NCI-H1694 treated with DMSO at 0.1 percent for 48 hours (cell line): ENCODE measurements at regions not wholly inside any gene's neighbourhood (a gene's known extent, or its start where the extent isn't known, plus 50 kb on each side); places are given as distances from the start of the nearest gene placed in this dataset.
"Not testable (repeated sequence)": the region's sequence is repeated elsewhere in the genome, so short reads cannot be mapped to it uniquely, and the experiment has no call there.

Experiments
- DNase-seq: peaks from one replicate; lab custom pipeline; 2025; lab: John Stamatoyannopoulos, UW

GRCh38 chr18:44543387-44543786 is 137.3 kb upstream of the SETBP1 start:
- no peak for DNase-seq

GRCh38 chr18:44545359-44545985 is 135.2 kb upstream of the SETBP1 start:
- no peak for DNase-seq

GRCh38 chr18:44546954-44547353 is 133.7 kb upstream of the SETBP1 start:
- no peak for DNase-seq

GRCh38 chr18:44548291-44549221 is 132.1 kb upstream of the SETBP1 start:
- no peak for DNase-seq

- DNase-seq: no peak
Measured at GRCh38 chr18:44552706-44553105, 128.0 kb upstream of the SETBP1 start.

- no peak for DNase-seq
Measured at GRCh38 chr18:44556296-44556695, 124.4 kb upstream of the SETBP1 start.

- no peak for DNase-seq
Measured at GRCh38 chr18:44557616-44558151, 123.0 kb upstream of the SETBP1 start.

- no peak for DNase-seq
Measured at GRCh38 chr18:44558767-44559166, 121.9 kb upstream of the SETBP1 start.

- no peak for DNase-seq
Measured at GRCh38 chr18:44562986-44563385, 117.7 kb upstream of the SETBP1 start.

GRCh38 chr18:44564922-44565321 is 115.8 kb upstream of the SETBP1 start:
- DNase-seq: no peak

GRCh38 chr18:44568342-44568741 is 112.3 kb upstream of the SETBP1 start:
- no peak for DNase-seq

- no peak for DNase-seq
Measured at GRCh38 chr18:44568986-44569385, 111.7 kb upstream of the SETBP1 start.

- DNase-seq: no peak
Measured at GRCh38 chr18:44569391-44570055, 111.2 kb upstream of the SETBP1 start.

- no peak for DNase-seq
Measured at GRCh38 chr18:44579028-44579702, 101.5 kb upstream of the SETBP1 start.

GRCh38 chr18:44579745-44580144 is 100.9 kb upstream of the SETBP1 start:
- no peak for DNase-seq

- DNase-seq: no peak
Measured at GRCh38 chr18:44580159-44580558, 100.5 kb upstream of the SETBP1 start.

GRCh38 chr18:44580782-44581181 is 99.9 kb upstream of the SETBP1 start:
- DNase-seq: not testable (repeated sequence)

- DNase-seq: no peak
Measured at GRCh38 chr18:44582456-44582855, 98.2 kb upstream of the SETBP1 start.

- DNase-seq: no peak
Measured at GRCh38 chr18:44584900-44585299, 95.8 kb upstream of the SETBP1 start.

- DNase-seq: no peak
Measured at GRCh38 chr18:44586782-44587524, 93.7 kb upstream of the SETBP1 start.

GRCh38 chr18:44588508-44588907 is 92.2 kb upstream of the SETBP1 start:
- DNase-seq: no peak
